Left colon (tissue), 2 donors: ENCODE measurements at regions not wholly inside any gene's neighbourhood (a gene's known extent, or its start where the extent isn't known, plus 50 kb on each side); places are given as distances from the start of the nearest gene placed in this dataset.
"Not testable (repeated sequence)": the region's sequence is repeated elsewhere in the genome, so short reads cannot be mapped to it uniquely, and the experiment has no call there.

Source experiments
- ATAC-seq: fragments of 200-7000 bp; cut with Tn5 transposase; one replicate; pipeline ENCODE4 v1.9.1; 2020; ENCODE audit warnings: mild to moderate bottlenecking, moderate library complexity
- DNase-seq, 2 donors: peaks; one replicate each; pipeline ENCODE4 v3.0.0-alpha.2; 2020
- intact Hi-C, 2 donors: fragments of 100-400 bp; cut with DNase I in 1 of 2; cut with micrococcal nuclease in 1 of 2; formaldehyde crosslinking; loops; one replicate each; pipeline versions ENCODE4 v1.11.2 to v1.14.0; 2022; cut with DNase I, micrococcal nuclease
- donor health status: DM: no; HTN: no; CAD: no.
- donor health status: DM: yes; HTN: yes; CAD: no.

GRCh38 chr11:106311531-106312230 lies 234.2 kb downstream of the AASDHPPT start:
- no peak for ATAC-seq
- intact Hi-C loops, result no loop called here

GRCh38 chr11:106317208-106317773 lies 239.8 kb downstream of the AASDHPPT start:
- intact Hi-C loops, ATAC-seq, DNase-seq: not testable (repeated sequence)

More at GRCh38 chr11:106311531-106312230, 234.2 kb downstream of the AASDHPPT start:
- DNase-seq, result no peak

GRCh38 chr11:106321601-106322000 lies 244.1 kb downstream of the AASDHPPT start:
- DNase-seq (no peak), ATAC-seq (no peak)
- intact Hi-C loops, result no loop called here

GRCh38 chr11:106322106-106322505 lies 244.6 kb downstream of the AASDHPPT start:
- intact Hi-C loops, result no loop called here
- ATAC-seq, result no peak
- no peak for DNase-seq

GRCh38 chr11:106326087-106326486 lies 248.6 kb downstream of the AASDHPPT start:
- DNase-seq, result no peak
- no peak for ATAC-seq
- intact Hi-C loops, result no loop called here

GRCh38 chr11:106327134-106327533 lies 249.7 kb downstream of the AASDHPPT start:
- intact Hi-C loops, result no loop called here
- DNase-seq, result no peak
- no peak for ATAC-seq

GRCh38 chr11:106327637-106328036 lies 250.2 kb downstream of the AASDHPPT start:
- ATAC-seq (no peak), DNase-seq (no peak)
- intact Hi-C loops, result no loop called here

GRCh38 chr11:106329273-106330018 lies 252.0 kb downstream of the AASDHPPT start:
- intact Hi-C loops, result no loop called here
- ATAC-seq, result no peak
- no peak for DNase-seq

- ATAC-seq (no peak), DNase-seq (no peak)
- intact Hi-C loops, result no loop called here
These were observed 253.7 kb downstream of the AASDHPPT start for GRCh38 chr11:106331176-106331575.

- intact Hi-C loops, result no loop called here
- ATAC-seq (no peak), DNase-seq (no peak)
These were observed 256.2 kb downstream of the AASDHPPT start for GRCh38 chr11:106333678-106334077.

GRCh38 chr11:106344394-106344793 lies 266.9 kb downstream of the AASDHPPT start:
- DNase-seq (no peak), ATAC-seq (no peak)
- intact Hi-C loops, result no loop called here

- no peak for ATAC-seq
- intact Hi-C loops, result no loop called here
- DNase-seq, result no peak
These were observed 267.5 kb downstream of the AASDHPPT start for GRCh38 chr11:106344966-106345365.

- intact Hi-C loops, result no loop called here
These were observed 275.6 kb downstream of the AASDHPPT start for GRCh38 chr11:106353031-106353430.

GRCh38 chr11:106369224-106369623 lies 291.8 kb downstream of the AASDHPPT start:
- no peak for DNase-seq
- no peak for ATAC-seq
- intact Hi-C loops, result no loop called here

More at GRCh38 chr11:106353031-106353430, 275.6 kb downstream of the AASDHPPT start:
- ATAC-seq, result no peak
- DNase-seq, result no peak

- intact Hi-C loops, result no loop called here
- DNase-seq (no peak), ATAC-seq (no peak)
These were observed 301.2 kb downstream of the AASDHPPT start for GRCh38 chr11:106378513-106379179.

- no peak for ATAC-seq
- DNase-seq, result no peak
- intact Hi-C loops, result no loop called here
These were observed 301.8 kb downstream of the AASDHPPT start for GRCh38 chr11:106379265-106379664.

- ATAC-seq (no peak), DNase-seq (no peak)
- intact Hi-C loops, result no loop called here
These were observed 302.2 kb downstream of the AASDHPPT start for GRCh38 chr11:106379712-106380111.

- no peak for ATAC-seq
- intact Hi-C loops, result no loop called here
- DNase-seq, result no peak
These were observed 304.4 kb downstream of the AASDHPPT start for GRCh38 chr11:106381895-106382294.

- ATAC-seq, result no peak
- DNase-seq, result no peak
- intact Hi-C loops, result no loop called here
These were observed 307.0 kb downstream of the AASDHPPT start for GRCh38 chr11:106384429-106384828.

- DNase-seq (no peak), ATAC-seq (no peak)
- intact Hi-C loops, result no loop called here
These were observed 309.1 kb downstream of the AASDHPPT start for GRCh38 chr11:106386519-106386918.
